H1 (cell line): ENCODE measurements at regions not wholly inside any gene's neighbourhood (a gene's known extent, or its start where the extent isn't known, plus 50 kb on each side); places are given as distances from the start of the nearest gene placed in this dataset.

ENCODE experiments used
- ASH2L ChIP-seq: fragments of 200-600, 300-600 bp; sonication (generic); IDR thresholded peaks from one replicate; pipeline ENCODE4 v1.7.1; 2017; ENCODE audit warnings: low read length
- CEBPB ChIP-seq: IDR thresholded peaks from 2 replicates; pipeline ENCODE4 v1.6.1; 2012; ENCODE audit warnings: low read depth, low read length
- HDAC2 ChIP-seq, 2 experiments: fragments of 300-600 bp in 1 of 2; sonication (generic) in 1 of 2; IDR thresholded peaks; 2 replicates each; pipeline ENCODE4 v1.6.1; 2011 to 2012; ENCODE audit warnings: low read depth in 2 of 2, low read length in 2 of 2, mild to moderate bottlenecking in 2 of 2, moderate library complexity in 2 of 2, borderline replicate concordance in 1 of 2, inconsistent platforms in 1 of 2
- JUND ChIP-seq: IDR thresholded peaks from 2 replicates; pipeline ENCODE4 v1.6.1; 2011; ENCODE audit warnings: mild to moderate bottlenecking, improper control_type of control experiment, low read length
- KDM1A ChIP-seq: fragments of 200-600, 300-600 bp; sonication (generic); IDR thresholded peaks from 2 replicates; pipeline ENCODE4 v1.7.1; 2016; ENCODE audit warnings: mild to moderate bottlenecking, low read length, borderline replicate concordance
- KDM4A ChIP-seq: IDR thresholded peaks from one replicate; pipeline ENCODE4 v1.7.1; 2012; ENCODE audit warnings: low read depth, mild to moderate bottlenecking, moderate library complexity, low read length, inconsistent platforms; ENCODE audit not compliant: severe bottlenecking
- TF ChIP-seq, protein P1 (sequence below): fragments of 300-600 bp; sonication (generic); IDR thresholded peaks from 2 replicates; pipeline ENCODE4 v1.7.1; 2012; ENCODE audit warnings: low read length, moderate library complexity, mild to moderate bottlenecking, inconsistent platforms; ENCODE audit not compliant: insufficient replicate concordance
- TF ChIP-seq, protein P2 (sequence below), 3 experiments: IDR thresholded peaks; 1 replicate in 2 of 3; 2 replicates in 1 of 3; pipeline versions ENCODE4 v1.5.1 to v1.6.1; 2011; ENCODE audit warnings: low read length in 3 of 3, mild to moderate bottlenecking in 3 of 3, inconsistent platforms in 2 of 3, low read depth in 1 of 3, moderate library complexity in 1 of 3; ENCODE audit not compliant: insufficient read depth in 1 of 3; ENCODE audit errors: control extremely low read depth in 1 of 3
- TF ChIP-seq, protein P3 (sequence below): IDR thresholded peaks from 2 replicates; pipeline ENCODE4 v1.6.1; 2012; ENCODE audit warnings: inconsistent platforms

DNA sequence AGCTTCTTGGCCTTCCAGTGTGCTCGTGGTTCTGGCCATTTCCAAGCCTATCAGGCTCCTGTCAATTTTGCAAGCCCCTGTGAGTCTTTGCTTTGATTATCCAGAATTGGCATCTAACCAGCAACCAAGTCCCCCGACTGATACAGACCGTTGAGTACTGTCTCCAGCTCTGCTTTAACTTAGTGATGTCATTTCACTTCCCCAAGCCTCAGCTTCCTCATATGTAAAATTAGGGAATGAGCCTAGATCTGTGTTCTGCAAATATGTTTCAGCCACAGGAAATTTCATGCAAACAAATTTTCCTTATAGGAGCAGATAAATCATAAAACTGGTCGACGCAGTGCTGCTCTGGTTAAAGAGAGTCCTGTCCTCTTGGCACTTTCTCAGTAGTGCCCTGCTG lies 60.1 kb upstream of the WSB1 start (continued):
- TF ChIP-seq, protein P1, sequence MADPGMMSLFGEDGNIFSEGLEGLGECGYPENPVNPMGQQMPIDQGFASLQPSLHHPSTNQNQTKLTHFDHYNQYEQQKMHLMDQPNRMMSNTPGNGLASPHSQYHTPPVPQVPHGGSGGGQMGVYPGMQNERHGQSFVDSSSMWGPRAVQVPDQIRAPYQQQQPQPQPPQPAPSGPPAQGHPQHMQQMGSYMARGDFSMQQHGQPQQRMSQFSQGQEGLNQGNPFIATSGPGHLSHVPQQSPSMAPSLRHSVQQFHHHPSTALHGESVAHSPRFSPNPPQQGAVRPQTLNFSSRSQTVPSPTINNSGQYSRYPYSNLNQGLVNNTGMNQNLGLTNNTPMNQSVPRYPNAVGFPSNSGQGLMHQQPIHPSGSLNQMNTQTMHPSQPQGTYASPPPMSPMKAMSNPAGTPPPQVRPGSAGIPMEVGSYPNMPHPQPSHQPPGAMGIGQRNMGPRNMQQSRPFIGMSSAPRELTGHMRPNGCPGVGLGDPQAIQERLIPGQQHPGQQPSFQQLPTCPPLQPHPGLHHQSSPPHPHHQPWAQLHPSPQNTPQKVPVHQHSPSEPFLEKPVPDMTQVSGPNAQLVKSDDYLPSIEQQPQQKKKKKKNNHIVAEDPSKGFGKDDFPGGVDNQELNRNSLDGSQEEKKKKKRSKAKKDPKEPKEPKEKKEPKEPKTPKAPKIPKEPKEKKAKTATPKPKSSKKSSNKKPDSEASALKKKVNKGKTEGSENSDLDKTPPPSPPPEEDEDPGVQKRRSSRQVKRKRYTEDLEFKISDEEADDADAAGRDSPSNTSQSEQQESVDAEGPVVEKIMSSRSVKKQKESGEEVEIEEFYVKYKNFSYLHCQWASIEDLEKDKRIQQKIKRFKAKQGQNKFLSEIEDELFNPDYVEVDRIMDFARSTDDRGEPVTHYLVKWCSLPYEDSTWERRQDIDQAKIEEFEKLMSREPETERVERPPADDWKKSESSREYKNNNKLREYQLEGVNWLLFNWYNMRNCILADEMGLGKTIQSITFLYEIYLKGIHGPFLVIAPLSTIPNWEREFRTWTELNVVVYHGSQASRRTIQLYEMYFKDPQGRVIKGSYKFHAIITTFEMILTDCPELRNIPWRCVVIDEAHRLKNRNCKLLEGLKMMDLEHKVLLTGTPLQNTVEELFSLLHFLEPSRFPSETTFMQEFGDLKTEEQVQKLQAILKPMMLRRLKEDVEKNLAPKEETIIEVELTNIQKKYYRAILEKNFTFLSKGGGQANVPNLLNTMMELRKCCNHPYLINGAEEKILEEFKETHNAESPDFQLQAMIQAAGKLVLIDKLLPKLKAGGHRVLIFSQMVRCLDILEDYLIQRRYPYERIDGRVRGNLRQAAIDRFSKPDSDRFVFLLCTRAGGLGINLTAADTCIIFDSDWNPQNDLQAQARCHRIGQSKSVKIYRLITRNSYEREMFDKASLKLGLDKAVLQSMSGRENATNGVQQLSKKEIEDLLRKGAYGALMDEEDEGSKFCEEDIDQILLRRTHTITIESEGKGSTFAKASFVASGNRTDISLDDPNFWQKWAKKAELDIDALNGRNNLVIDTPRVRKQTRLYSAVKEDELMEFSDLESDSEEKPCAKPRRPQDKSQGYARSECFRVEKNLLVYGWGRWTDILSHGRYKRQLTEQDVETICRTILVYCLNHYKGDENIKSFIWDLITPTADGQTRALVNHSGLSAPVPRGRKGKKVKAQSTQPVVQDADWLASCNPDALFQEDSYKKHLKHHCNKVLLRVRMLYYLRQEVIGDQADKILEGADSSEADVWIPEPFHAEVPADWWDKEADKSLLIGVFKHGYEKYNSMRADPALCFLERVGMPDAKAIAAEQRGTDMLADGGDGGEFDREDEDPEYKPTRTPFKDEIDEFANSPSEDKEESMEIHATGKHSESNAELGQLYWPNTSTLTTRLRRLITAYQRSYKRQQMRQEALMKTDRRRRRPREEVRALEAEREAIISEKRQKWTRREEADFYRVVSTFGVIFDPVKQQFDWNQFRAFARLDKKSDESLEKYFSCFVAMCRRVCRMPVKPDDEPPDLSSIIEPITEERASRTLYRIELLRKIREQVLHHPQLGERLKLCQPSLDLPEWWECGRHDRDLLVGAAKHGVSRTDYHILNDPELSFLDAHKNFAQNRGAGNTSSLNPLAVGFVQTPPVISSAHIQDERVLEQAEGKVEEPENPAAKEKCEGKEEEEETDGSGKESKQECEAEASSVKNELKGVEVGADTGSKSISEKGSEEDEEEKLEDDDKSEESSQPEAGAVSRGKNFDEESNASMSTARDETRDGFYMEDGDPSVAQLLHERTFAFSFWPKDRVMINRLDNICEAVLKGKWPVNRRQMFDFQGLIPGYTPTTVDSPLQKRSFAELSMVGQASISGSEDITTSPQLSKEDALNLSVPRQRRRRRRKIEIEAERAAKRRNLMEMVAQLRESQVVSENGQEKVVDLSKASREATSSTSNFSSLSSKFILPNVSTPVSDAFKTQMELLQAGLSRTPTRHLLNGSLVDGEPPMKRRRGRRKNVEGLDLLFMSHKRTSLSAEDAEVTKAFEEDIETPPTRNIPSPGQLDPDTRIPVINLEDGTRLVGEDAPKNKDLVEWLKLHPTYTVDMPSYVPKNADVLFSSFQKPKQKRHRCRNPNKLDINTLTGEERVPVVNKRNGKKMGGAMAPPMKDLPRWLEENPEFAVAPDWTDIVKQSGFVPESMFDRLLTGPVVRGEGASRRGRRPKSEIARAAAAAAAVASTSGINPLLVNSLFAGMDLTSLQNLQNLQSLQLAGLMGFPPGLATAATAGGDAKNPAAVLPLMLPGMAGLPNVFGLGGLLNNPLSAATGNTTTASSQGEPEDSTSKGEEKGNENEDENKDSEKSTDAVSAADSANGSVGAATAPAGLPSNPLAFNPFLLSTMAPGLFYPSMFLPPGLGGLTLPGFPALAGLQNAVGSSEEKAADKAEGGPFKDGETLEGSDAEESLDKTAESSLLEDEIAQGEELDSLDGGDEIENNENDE: no peak
- TF ChIP-seq, protein P2, sequence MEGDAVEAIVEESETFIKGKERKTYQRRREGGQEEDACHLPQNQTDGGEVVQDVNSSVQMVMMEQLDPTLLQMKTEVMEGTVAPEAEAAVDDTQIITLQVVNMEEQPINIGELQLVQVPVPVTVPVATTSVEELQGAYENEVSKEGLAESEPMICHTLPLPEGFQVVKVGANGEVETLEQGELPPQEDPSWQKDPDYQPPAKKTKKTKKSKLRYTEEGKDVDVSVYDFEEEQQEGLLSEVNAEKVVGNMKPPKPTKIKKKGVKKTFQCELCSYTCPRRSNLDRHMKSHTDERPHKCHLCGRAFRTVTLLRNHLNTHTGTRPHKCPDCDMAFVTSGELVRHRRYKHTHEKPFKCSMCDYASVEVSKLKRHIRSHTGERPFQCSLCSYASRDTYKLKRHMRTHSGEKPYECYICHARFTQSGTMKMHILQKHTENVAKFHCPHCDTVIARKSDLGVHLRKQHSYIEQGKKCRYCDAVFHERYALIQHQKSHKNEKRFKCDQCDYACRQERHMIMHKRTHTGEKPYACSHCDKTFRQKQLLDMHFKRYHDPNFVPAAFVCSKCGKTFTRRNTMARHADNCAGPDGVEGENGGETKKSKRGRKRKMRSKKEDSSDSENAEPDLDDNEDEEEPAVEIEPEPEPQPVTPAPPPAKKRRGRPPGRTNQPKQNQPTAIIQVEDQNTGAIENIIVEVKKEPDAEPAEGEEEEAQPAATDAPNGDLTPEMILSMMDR (IDR thresholded peaks at IDR 0.05; ENCODE audit: control extremely low read depth in 1 of 3, insufficient read depth in 1 of 3, low read depth in 1 of 3, low read length in 3 of 3): no peak
- TF ChIP-seq CEBPB (no peak), KDM1A (no peak), HDAC2 (IDR thresholded peaks at IDR 0.05; ENCODE audit: borderline replicate concordance in 1 of 2, low read depth in 2 of 2, low read length in 2 of 2) (no peak), JUND (no peak), KDM4A (no peak), ASH2L (no peak)
- TF ChIP-seq, protein P3, sequence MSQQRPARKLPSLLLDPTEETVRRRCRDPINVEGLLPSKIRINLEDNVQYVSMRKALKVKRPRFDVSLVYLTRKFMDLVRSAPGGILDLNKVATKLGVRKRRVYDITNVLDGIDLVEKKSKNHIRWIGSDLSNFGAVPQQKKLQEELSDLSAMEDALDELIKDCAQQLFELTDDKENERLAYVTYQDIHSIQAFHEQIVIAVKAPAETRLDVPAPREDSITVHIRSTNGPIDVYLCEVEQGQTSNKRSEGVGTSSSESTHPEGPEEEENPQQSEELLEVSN: no peak
